GM12892 (cell line): ENCODE measurements at regions not wholly inside any gene's neighbourhood (a gene's known extent, or its start where the extent isn't known, plus 50 kb on each side); places are given as distances from the start of the nearest gene placed in this dataset.

ENCODE experiments used
- POLR2A ChIP-seq: IDR thresholded peaks from 2 replicates; pipeline ENCODE4 v1.6.1; 2011; ENCODE audit warnings: low read depth, low read length, control low read depth
- TAF1 ChIP-seq: IDR thresholded peaks from 2 replicates; pipeline ENCODE4 v1.6.1; 2011; ENCODE audit warnings: low read depth, mild to moderate bottlenecking, control low read depth, low read length, borderline replicate concordance

DNA sequence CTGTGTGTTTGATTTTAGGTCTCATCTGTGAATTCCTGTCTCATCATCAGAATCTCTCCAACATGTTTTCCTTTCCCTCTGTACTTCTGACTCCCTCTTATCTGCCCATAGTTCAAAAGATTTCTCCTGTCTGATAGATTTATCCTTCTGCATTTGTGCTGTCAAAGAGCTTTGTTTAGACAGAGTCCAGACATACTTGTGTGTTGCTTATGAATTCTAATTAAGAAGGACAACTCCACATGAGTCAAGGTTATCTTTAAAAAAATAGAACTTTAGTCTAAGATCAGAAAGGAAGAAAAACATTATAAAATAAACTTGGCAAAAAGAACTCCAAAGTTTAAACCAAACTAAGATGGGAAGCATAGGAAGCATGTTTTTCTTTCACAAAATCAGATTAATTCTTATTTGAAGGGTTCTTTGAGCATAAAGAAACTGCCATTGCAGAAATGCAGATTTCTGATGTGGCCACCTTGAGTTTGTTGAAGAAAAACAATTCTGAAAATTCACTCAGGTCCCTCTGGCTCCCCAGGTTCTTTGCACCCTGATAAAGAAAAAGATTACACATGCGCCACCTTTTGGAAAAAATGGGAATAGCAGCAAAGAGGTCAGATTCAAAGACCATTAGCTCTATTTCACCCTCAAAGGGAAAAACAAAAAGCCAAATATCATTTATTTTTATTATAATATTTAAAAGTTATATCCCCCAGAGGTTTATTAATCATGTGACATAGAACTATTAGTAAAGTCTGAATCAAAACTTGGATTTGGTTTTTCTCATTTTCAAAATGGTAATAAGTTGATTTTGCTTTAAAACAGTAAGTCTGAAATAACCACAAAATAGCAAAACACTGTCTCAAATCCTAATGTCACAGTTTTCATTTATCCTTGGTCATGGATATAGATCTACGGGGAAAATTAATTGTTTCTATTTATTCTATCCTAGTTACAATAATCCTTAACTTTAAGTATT lies 143.7 kb upstream of the DCN start:
- TF ChIP-seq POLR2A = no peak
- no peak for TF ChIP-seq TAF1
